Neuronal stem cell (in vitro differentiated cells): ENCODE measurements at regions not wholly inside any gene's neighbourhood (a gene's known extent, or its start where the extent isn't known, plus 50 kb on each side); places are given as distances from the start of the nearest gene placed in this dataset.

ENCODE experiments used
- DNase-seq: peaks from one replicate; pipeline ENCODE4 v3.0.0-alpha.2; 2013; ENCODE audit warnings: low spot score
- H2AFZ ChIP-seq: one replicate; pipeline ENCODE4 v1.6.1; 2013; ENCODE audit warnings: mild to moderate bottlenecking, low read length, inconsistent platforms
- H2AK5ac ChIP-seq: 2 replicates; pipeline ENCODE4 v1.6.1; 2013; ENCODE audit warnings: low read depth, mild to moderate bottlenecking, inconsistent platforms, low read length, moderate library complexity, mixed read lengths
- H2BK120ac ChIP-seq: 2 replicates; pipeline ENCODE4 v1.6.1; 2013; ENCODE audit warnings: low read depth, mild to moderate bottlenecking, inconsistent platforms, low read length, moderate library complexity, mixed read lengths
- H2BK12ac ChIP-seq: one replicate; pipeline ENCODE4 v1.6.1; 2013; ENCODE audit warnings: low read length, inconsistent platforms
- H2BK15ac ChIP-seq: 2 replicates; pipeline ENCODE4 v1.6.1; 2013; ENCODE audit warnings: mild to moderate bottlenecking, low read length, inconsistent platforms, mixed read lengths
- H2BK5ac ChIP-seq: one replicate; pipeline ENCODE4 v1.6.1; 2013; ENCODE audit warnings: inconsistent platforms, mild to moderate bottlenecking, low read length, moderate library complexity
- H3K14ac ChIP-seq: one replicate; pipeline ENCODE4 v1.6.1; 2013; ENCODE audit warnings: low read length, inconsistent platforms
- H3K18ac ChIP-seq: 2 replicates; pipeline ENCODE4 v1.6.1; 2013; ENCODE audit warnings: low read length, inconsistent platforms
- H3K23ac ChIP-seq: 2 replicates; pipeline ENCODE4 v1.6.1; 2013; ENCODE audit warnings: low read depth, mild to moderate bottlenecking, mixed read lengths, low read length, inconsistent platforms; ENCODE audit not compliant: poor library complexity
- H3K27ac ChIP-seq: replicated peaks from 3 replicates; pipeline ENCODE4 v1.5.1; 2013; ENCODE audit warnings: low read length, inconsistent platforms
- H3K27me3 ChIP-seq, 3 experiments: 2 replicates each; pipeline ENCODE4 v1.6.1; 2013; ENCODE audit warnings: low read length in 3 of 3, mild to moderate bottlenecking in 2 of 3, inconsistent platforms in 1 of 3, low read depth in 1 of 3, mixed read lengths in 1 of 3, moderate library complexity in 1 of 3; ENCODE audit not compliant: control insufficient read depth in 3 of 3, insufficient read depth in 3 of 3
- H3K36me3 ChIP-seq, 2 donors: replicated peaks in 1 of 2; 2 replicates each; pipeline ENCODE4 v1.6.1; 2013; ENCODE audit warnings: low read length in 2 of 2; ENCODE audit not compliant: control insufficient read depth in 2 of 2, insufficient read depth in 2 of 2
- H3K4ac ChIP-seq: 2 replicates; pipeline ENCODE4 v1.6.1; 2013; ENCODE audit warnings: inconsistent platforms, mild to moderate bottlenecking, low read length, moderate library complexity
- H3K4me1 ChIP-seq, 2 donors: 1 replicate in 1 of 2; 2 replicates in 1 of 2; pipeline ENCODE4 v1.6.1; 2013; ENCODE audit warnings: low read length in 2 of 2, low read depth in 1 of 2; ENCODE audit not compliant: control insufficient read depth in 2 of 2, insufficient read depth in 1 of 2
- H3K4me2 ChIP-seq: one replicate; pipeline ENCODE4 v1.6.1; 2013; ENCODE audit warnings: mild to moderate bottlenecking, low read length, inconsistent platforms; ENCODE audit not compliant: insufficient read depth, poor library complexity, severe bottlenecking
- H3K4me3 ChIP-seq, 2 donors: 2 replicates each; pipeline ENCODE4 v1.5.1; 2013; ENCODE audit warnings: low read length in 2 of 2, mild to moderate bottlenecking in 2 of 2, inconsistent platforms in 1 of 2, moderate library complexity in 1 of 2
- H3K79me1 ChIP-seq: one replicate; pipeline ENCODE4 v1.6.1; 2013; ENCODE audit warnings: low read depth, mild to moderate bottlenecking, inconsistent platforms, low read length, moderate library complexity
- H3K9ac ChIP-seq: one replicate; pipeline ENCODE4 v1.6.1; 2013; ENCODE audit warnings: mild to moderate bottlenecking, low read depth, low read length, inconsistent platforms; ENCODE audit not compliant: poor library complexity
- H3K9me3 ChIP-seq, 2 donors: replicated peaks in 1 of 2; 2 replicates each; pipeline versions ENCODE3 to v1.6.1; 2013; ENCODE audit warnings: low read length in 2 of 2, mild to moderate bottlenecking in 2 of 2, inconsistent platforms in 1 of 2, low read depth in 1 of 2, mixed read lengths in 1 of 2, moderate library complexity in 1 of 2; ENCODE audit not compliant: control insufficient read depth in 2 of 2, insufficient read depth in 1 of 2
- H4K8ac ChIP-seq: one replicate; pipeline ENCODE4 v1.6.1; 2013; ENCODE audit warnings: low read depth, mild to moderate bottlenecking, inconsistent platforms, low read length, moderate library complexity
- H4K91ac ChIP-seq: one replicate; pipeline ENCODE4 v1.6.1; 2013; ENCODE audit warnings: low read length, low read depth, mild to moderate bottlenecking, inconsistent platforms; ENCODE audit not compliant: poor library complexity
- WGBS, 2 donors: extraction: QIAGEN DNeasy Blood & Tissue Kit; methylation state at CpG; one replicate each; pipeline ENCODE4 v1.1.7; 2013; ENCODE audit warnings: missing lambda C conversion rate in 2 of 2, mixed read lengths in 1 of 2; ENCODE audit not compliant: insufficient read length in 2 of 2, insufficient replicate concordance in 1 of 2; ENCODE audit errors: extremely low coverage in 2 of 2; 5-methylcytosine and 5-hydroxymethylcytosine counted together

DNA sequence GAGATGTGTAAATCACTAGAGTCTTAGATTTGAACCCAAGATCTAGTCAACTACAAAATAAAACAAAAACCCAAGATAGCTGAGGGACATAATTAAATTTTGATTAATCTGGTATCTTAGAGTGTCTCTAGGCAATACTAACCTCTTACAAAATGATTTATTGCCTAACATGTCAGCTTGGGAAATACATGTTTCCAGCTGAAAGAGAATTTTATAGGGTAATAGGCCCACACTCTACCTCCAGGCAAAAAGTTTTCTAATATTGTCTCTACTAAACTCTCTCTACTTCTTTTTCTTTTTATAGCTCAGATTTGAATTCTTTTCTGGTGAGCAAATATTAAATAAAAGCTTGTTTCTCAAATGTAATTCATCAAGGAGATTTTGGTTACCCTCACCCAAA lies 263.2 kb downstream of the IL15 start:
- Histone ChIP-seq H3K4me3 (no peak overlapping the region), H3K9me3 (no peaks in the 10 kb centered on the region), H2AFZ (no peak overlapping the region), H3K18ac (no peak overlapping the region), H2BK15ac (no peak overlapping the region), H3K4me2 (no peak overlapping the region), H3K9ac (no peak overlapping the region), H3K4me1 (no peaks in the 10 kb centered on the region), H2AK5ac (no peak overlapping the region), H3K36me3 (no peaks in the 10 kb centered on the region), H2BK120ac (no peak overlapping the region), H3K23ac (no peak overlapping the region), H3K14ac (no peak overlapping the region), H3K27me3 (no peaks in the 10 kb centered on the region), H3K27ac (no peak overlapping the region), H4K8ac (no peak overlapping the region), H3K4ac (no peak overlapping the region), H3K79me1 (no peaks in the 10 kb centered on the region), H2BK12ac (no peak overlapping the region), H4K91ac (no peak overlapping the region), H2BK5ac (no peak overlapping the region)
- no peak for DNase-seq

DNA sequence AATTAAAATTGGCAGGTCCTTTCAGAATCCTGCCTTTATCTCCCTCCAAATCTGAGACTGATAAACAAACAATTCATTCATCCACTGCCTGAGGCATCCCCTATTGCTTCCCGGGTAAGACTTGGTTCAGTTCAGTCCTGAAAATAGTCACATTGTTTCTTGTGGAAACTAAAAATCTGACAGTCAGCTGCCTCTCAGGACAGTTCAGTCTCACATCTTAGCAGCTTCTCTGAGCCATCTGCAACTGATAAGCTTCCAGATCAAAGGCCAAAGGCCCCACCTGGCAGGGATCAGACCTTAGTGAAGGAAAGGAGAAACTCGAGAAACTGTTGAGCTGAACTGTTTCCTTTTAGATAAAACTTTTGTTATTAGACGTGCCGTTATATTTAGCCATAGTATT lies 264.5 kb downstream of the IL15 start:
- Histone ChIP-seq H3K4ac (no peak overlapping the region), H2BK5ac (no peak overlapping the region), H3K9me3 (no peaks in the 10 kb centered on the region), H3K36me3 (no peaks in the 10 kb centered on the region), H4K91ac (no peak overlapping the region), H3K79me1 (no peaks in the 10 kb centered on the region), H3K14ac (no peak overlapping the region), H3K4me1 (no peaks in the 10 kb centered on the region), H3K23ac (no peak overlapping the region), H2AK5ac (no peak overlapping the region), H2AFZ (no peak overlapping the region), H4K8ac (no peak overlapping the region), H2BK120ac (no peak overlapping the region), H3K27ac (no peak overlapping the region), H3K9ac (no peak overlapping the region), H2BK15ac (no peak overlapping the region), H3K27me3 (no peaks in the 10 kb centered on the region), H2BK12ac (no peak overlapping the region), H3K4me2 (no peak overlapping the region), H3K18ac (no peak overlapping the region), H3K4me3 (no peak overlapping the region)
- DNase-seq = no peak
- no CpG with 5 or more reads among the region's 4 CpGs for WGBS, 2 donors

DNA sequence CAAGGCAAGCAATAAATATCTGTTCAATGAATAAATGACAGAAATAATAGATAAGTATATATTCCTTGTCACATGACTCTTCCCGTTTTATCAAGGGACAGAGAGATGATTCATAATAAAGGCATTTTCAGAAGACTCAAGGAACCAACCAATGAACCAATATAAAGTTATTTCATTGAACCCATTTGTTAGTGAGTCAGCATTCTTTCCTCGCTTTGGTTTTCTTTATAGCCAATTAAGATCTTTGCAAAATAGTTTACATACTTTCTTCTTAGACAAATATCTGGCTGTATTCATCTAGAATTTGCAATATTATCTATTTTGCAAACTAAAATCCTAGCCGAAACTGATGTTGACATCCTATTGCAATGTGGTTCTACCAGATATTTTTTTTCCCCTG lies 269.4 kb downstream of the IL15 start:
- H3K9me3 ChIP-seq = no peaks in the 10 kb centered on the region
- H4K91ac ChIP-seq = no peak overlapping the region
- no peak overlapping the region for H2BK5ac ChIP-seq
- H3K4ac ChIP-seq = no peak overlapping the region
- no peaks in the 10 kb centered on the region for H3K36me3 ChIP-seq
- DNase-seq = no peak
- H3K27ac ChIP-seq = no peak overlapping the region
- no peak overlapping the region for H3K9ac ChIP-seq
- no peak overlapping the region for H2BK15ac ChIP-seq
- no peak overlapping the region for H3K23ac ChIP-seq
- no peak overlapping the region for H3K4me2 ChIP-seq
- H2AFZ ChIP-seq = no peak overlapping the region
- H3K18ac ChIP-seq = no peak overlapping the region
- H4K8ac ChIP-seq = no peak overlapping the region
- WGBS, 2 donors = no CpG with 5 or more reads among the region's 3 CpGs
- H3K4me1 ChIP-seq = no peaks in the 10 kb centered on the region
- H3K14ac ChIP-seq = no peak overlapping the region
- H2AK5ac ChIP-seq = no peak overlapping the region
- H2BK120ac ChIP-seq = no peak overlapping the region
- H3K27me3 ChIP-seq = no peaks in the 10 kb centered on the region
- no peak overlapping the region for H3K4me3 ChIP-seq
- no peaks in the 10 kb centered on the region for H3K79me1 ChIP-seq
- H2BK12ac ChIP-seq = no peak overlapping the region

DNA sequence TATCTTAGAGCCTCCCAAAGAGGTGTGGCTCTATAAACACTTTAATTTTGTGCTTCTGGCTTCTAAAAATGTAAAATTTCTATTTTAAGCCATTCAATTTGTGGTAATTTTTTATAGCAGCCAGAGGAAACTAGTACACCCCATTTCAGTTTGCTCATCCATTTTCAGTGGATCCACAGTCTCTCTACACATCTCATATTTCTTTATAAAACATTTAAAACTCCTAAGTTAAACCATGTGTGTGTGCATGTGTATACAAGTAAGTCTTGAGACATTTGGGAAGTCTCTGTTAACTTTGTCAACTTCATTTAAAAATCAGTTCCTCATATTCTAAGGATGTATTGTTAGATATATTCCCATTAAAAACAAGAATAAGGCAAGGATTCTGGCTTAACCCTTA lies 273.2 kb downstream of the IL15 start:
- no peak overlapping the region for H4K8ac ChIP-seq
- H2BK120ac ChIP-seq = no peak overlapping the region
- no peaks in the 10 kb centered on the region for H3K4me1 ChIP-seq
- no peak overlapping the region for H3K9ac ChIP-seq
- H3K9me3 ChIP-seq = no peaks in the 10 kb centered on the region
- no peaks in the 10 kb centered on the region for H3K79me1 ChIP-seq
- H4K91ac ChIP-seq = no peak overlapping the region
- H3K4me2 ChIP-seq = no peak overlapping the region
- H3K23ac ChIP-seq = no peak overlapping the region
- no peak overlapping the region for H3K4me3 ChIP-seq
- H3K36me3 ChIP-seq = no peaks in the 10 kb centered on the region
- no peaks in the 10 kb centered on the region for H3K27me3 ChIP-seq
- no peak overlapping the region for H3K18ac ChIP-seq
- H3K27ac ChIP-seq = no peak overlapping the region
- H2BK5ac ChIP-seq = no peak overlapping the region
- H2BK15ac ChIP-seq = no peak overlapping the region
- no peak overlapping the region for H3K4ac ChIP-seq
- H2BK12ac ChIP-seq = no peak overlapping the region
- H3K14ac ChIP-seq = no peak overlapping the region
- no peak for DNase-seq
- no peak overlapping the region for H2AK5ac ChIP-seq
- H2AFZ ChIP-seq = no peak overlapping the region
